ENCODE measurements at regions not wholly inside any gene's neighbourhood (a gene's known extent, or its start where the extent isn't known, plus 50 kb on each side); places are given as distances from the start of the nearest gene placed in this dataset.

- 69 to 78% methylated on average over 4 of the region's 4 CpGs for WGBS, 2 donors
- intact Hi-C loops (cut with DNase I; ENCODE audit: low total_unique reads): no loop called here
- no peak overlapping the region for H3K4me3 ChIP-seq (ENCODE audit: low read depth, poor library complexity, severe bottlenecking)
- TF ChIP-seq CTCF (IDR thresholded peaks at IDR 0.05): no peak
- TF ChIP-seq POLR2A (IDR thresholded peaks at IDR 0.05): no peak
- DNase-seq (ENCODE audit: low spot score in 2 of 2): no peak
Measured at GRCh38 chr20:4504814-4505213, 181.4 kb upstream of the PRNP start.

GRCh38 chr20:4502756-4503155 is 183.5 kb upstream of the PRNP start:
- intact Hi-C loops (cut with DNase I; ENCODE audit: low total_unique reads): no loop called here
- no peak for TF ChIP-seq POLR2A (IDR thresholded peaks at IDR 0.05)
- TF ChIP-seq CTCF (IDR thresholded peaks at IDR 0.05): no peak
- H3K4me3 ChIP-seq (ENCODE audit: low read depth, poor library complexity, severe bottlenecking): no peak overlapping the region
- 65 to 84% methylated on average over 4 of the region's 4 CpGs for WGBS, 2 donors
- no peak for DNase-seq (ENCODE audit: low spot score in 2 of 2)

- intact Hi-C loops (cut with DNase I; ENCODE audit: low total_unique reads): no loop called here
- DNase-seq (ENCODE audit: low spot score in 2 of 2): no peak
- TF ChIP-seq POLR2A (IDR thresholded peaks at IDR 0.05) (no peak), CTCF (IDR thresholded peaks at IDR 0.05) (no peak)
- WGBS, 2 donors: 49 to 60% methylated on average over 2 of the region's 2 CpGs
- H3K4me3 ChIP-seq (ENCODE audit: low read depth, poor library complexity, severe bottlenecking): no peak overlapping the region
Measured at GRCh38 chr20:4493386-4493785, 192.9 kb upstream of the PRNP start.

- DNase-seq (ENCODE audit: low spot score in 2 of 2): no peak
- intact Hi-C loops (cut with DNase I; ENCODE audit: low total_unique reads): no loop called here
- no peak overlapping the region for H3K4me3 ChIP-seq (ENCODE audit: low read depth, poor library complexity, severe bottlenecking)
- 58 to 74% methylated on average over 2 of the region's 2 CpGs for whole genome bisulfite sequencing, 2 donors
- TF ChIP-seq CTCF (IDR thresholded peaks at IDR 0.05) (no peak), POLR2A (IDR thresholded peaks at IDR 0.05) (no peak)
Measured at GRCh38 chr20:4491643-4492042, 194.6 kb upstream of the PRNP start.

- no peak for TF ChIP-seq CTCF (IDR thresholded peaks at IDR 0.05)
- TF ChIP-seq POLR2A (IDR thresholded peaks at IDR 0.05): no peak
- intact Hi-C loops (cut with DNase I; ENCODE audit: low total_unique reads): no loop called here
- no peak overlapping the region for H3K4me3 ChIP-seq (ENCODE audit: low read depth, poor library complexity, severe bottlenecking)
- WGBS, 2 donors: 42 to 47% methylated on average over 6 of the region's 6 CpGs
- DNase-seq (ENCODE audit: low spot score in 2 of 2): no peak
Measured at GRCh38 chr20:4490606-4491280, 195.5 kb upstream of the PRNP start.

GRCh38 chr20:4490045-4490444 is 196.2 kb upstream of the PRNP start:
- intact Hi-C loops (cut with DNase I; ENCODE audit: low total_unique reads): no loop called here
- DNase-seq (ENCODE audit: low spot score in 2 of 2): no peak

More at GRCh38 chr20:4490045-4490444, 196.2 kb upstream of the PRNP start:
- no peak for TF ChIP-seq POLR2A (IDR thresholded peaks at IDR 0.05)
- no peak for TF ChIP-seq CTCF (IDR thresholded peaks at IDR 0.05)
- H3K4me3 ChIP-seq (ENCODE audit: low read depth, poor library complexity, severe bottlenecking): no peak overlapping the region
- WGBS, 2 donors: 83 to 84% methylated on average over 3 of the region's 3 CpGs

All from lower leg skin (tissue), 4 donors.